Embryonic facial prominence (tissue), 1 donor: ENCODE measurements at regions not wholly inside any gene's neighbourhood (a gene's known extent, or its start where the extent isn't known, plus 50 kb on each side); places are given as distances from the start of the nearest gene placed in this dataset.

Experiments
- DNase-seq: peaks from one replicate; pipeline ENCODE4 v3.0.0-alpha.2; 2016; ENCODE audit errors: extremely low spot score

DNA sequence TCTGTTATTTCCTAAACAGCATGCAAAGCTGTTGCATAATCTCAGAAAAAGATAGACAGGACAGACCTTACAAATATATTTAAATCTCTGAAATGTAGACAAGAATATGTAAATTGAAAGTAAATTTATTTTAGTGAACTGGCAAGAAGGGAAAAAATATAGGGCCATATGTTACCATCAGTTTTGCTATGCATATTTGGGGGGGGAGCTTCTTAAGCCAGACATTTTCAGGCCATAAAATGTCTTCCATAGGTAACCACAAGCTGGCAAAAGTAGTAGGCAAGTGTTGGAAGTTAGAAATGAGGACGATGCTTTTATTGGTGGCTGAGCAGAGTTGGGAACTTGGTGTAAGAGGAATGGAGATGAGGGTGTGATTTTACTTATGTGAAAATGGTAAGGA lies 272.0 kb upstream of the CXXC4 start:
- DNase-seq = no peak

DNA sequence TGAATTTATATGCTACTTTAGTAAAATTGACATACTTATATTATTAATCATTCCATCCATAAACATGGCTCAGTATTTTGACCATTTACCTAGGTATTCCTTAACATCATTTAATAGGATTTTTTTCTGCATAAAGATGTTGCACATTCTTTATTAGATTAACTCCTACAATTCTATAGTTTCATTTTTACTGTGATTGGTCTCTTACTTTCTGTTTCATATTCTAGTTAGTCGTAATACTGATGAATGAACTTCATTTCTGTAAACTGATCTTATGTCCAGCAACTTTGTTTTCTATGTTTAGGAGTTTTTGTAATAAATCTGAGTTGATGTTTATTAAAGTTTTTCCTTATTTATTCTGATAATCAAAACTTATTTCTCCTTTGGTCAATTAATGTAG lies 278.2 kb upstream of the CXXC4 start:
- DNase-seq = no peak

DNA sequence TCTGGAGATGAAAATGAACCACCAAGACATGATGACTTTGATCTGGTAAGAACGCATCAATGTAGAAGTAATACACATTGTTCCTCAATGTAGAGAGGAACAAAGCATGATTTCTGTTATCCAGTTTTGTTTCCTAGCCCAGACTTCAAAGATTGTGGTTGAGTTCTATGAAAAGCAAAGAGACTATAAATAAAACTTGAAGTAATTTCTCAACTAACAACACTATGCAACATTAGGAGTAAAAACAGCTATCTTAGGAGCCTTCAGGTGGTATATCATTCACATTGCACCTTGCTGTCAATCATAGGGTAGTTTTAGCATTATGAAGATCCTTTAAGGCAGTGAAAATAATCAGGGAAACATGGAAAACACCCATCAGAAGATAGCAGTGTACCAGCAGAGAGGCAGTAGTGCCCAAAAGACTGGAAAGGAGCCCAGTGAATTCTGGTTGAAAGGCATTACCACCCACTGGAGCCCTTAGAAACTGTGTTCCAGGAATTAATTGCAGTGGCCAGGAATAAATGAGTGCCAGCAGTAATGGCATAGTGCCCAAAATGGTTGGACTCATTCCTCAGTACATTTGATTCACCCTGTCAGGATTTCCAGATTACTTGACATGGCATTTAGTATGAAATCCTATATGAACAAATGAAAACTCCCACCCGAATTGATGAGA lies 300.7 kb upstream of the CXXC4 start:
- no peak for DNase-seq

DNA sequence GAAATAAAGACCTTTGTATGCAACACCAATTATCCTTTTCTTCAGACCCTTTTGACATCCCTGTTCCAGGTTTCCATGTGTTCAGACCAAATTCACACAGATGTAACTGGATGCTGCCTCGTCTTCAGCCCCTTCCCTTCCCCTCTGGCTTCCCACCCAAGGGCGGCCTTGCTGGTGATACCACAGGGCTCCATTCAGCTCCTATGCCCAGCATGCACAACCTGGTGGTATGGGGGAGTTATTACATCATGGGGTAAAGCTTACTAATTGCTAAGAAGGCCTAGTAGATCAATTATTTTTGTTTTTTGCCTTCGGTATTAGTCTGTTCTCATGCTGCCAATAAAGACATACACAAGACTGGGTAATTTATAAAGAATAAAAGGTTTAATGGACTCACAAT lies 317.0 kb upstream of the CXXC4 start:
- DNase-seq = no peak

DNA sequence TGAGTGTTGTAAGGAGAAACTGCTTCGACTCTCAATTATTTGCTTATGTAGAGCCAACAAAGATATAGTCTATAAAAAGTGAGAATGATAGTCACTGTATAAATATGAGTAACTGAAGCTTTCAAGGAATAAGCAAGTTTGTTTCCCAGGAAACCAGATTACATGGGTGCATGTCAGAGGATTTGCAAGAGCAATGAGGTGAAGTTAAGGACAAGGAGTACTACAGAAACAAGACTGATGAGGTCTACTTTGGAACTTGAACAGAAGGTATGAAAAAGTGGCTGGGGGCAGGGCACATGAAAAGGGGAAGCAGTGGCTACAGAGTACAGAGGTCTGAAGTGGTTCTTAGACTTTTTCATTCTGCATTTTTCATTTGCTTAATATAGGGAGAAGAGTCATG lies 321.0 kb upstream of the CXXC4 start:
- no peak for DNase-seq

DNA sequence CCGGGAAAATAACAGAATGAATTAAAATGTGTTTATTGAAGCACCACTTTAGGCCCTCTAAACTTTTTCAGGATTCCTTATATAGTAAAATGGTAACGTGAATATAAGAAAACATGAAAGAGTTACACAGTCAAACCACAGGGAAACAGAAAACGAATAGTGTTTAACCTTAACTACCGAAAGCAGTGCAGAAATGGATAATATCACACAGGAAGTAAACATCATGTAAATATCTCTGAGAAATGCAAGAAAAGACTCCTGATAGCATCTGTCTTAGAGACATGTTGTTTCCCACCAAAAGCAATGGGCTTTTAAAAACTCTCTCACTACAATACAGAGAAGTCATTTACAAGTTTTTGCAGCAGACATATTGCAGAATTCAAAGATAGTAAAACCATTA lies 323.9 kb upstream of the CXXC4 start:
- DNase-seq = no peak

DNA sequence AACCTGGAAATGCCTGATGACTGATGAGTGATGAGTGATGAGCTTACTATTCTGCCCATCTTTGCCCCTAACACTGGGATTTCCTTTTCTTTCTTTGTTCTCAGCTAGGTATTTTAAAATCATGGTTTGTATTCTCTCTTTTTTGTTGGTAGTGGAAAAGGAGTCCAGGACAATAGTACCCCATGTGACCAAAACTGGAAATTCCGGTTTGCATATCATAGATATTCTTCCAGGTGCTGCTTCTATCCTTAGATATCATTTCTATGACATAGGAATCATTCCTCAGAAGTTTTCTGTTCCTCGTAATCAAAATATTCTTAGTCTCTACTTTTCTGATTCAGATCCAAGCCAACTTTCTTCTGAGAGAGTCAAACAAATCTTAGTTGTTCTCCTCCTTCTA lies 320.5 kb upstream of the TET2 start:
- no peak for DNase-seq

DNA sequence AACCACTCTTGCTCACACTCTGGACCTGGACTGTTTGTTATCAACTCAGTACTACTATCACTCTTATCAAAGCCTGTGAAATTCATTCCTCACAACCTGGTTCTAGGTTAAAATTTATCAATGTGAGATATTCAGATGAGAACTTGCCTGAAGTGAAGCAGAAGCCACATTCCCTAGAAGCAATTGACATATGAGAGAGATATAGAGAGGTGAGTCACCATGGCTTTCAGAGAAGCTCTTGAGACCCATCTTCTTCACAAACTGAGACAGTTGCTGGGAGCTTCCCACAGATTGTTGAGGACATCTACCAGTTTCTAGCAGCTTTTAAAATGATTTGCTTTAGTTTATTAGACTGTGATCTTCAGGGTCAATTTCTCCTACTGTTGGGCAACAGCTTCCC lies 316.9 kb upstream of the TET2 start:
- no peak for DNase-seq

DNA sequence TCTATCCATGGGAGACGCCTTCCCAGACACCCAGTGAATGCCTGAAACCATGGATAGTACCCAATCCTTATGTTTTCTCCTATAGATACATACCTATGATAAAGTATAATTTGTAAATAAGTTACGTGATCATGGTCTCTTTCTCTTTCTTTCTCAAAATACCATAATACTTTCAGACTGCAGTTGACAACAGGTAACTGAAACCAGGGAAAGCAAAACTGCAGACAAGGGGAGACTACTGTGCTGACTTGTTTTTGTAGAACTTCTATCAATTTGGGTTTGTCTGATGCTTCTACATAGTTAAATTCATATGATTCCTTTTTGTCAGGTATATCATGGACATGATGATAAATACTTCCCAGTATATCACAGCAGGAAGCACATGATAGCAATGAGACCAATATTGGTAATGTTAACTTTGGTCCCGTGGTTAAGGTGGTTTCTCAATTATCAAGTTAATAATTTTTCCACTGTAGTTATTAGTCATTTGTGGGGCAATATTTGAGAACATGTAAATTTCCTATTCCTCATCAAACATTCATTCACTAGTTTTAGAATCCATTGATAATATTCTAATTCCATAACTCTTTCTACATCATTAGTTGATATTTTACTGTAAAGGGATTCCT lies 298.0 kb upstream of the TET2 start:
- no peak for DNase-seq

DNA sequence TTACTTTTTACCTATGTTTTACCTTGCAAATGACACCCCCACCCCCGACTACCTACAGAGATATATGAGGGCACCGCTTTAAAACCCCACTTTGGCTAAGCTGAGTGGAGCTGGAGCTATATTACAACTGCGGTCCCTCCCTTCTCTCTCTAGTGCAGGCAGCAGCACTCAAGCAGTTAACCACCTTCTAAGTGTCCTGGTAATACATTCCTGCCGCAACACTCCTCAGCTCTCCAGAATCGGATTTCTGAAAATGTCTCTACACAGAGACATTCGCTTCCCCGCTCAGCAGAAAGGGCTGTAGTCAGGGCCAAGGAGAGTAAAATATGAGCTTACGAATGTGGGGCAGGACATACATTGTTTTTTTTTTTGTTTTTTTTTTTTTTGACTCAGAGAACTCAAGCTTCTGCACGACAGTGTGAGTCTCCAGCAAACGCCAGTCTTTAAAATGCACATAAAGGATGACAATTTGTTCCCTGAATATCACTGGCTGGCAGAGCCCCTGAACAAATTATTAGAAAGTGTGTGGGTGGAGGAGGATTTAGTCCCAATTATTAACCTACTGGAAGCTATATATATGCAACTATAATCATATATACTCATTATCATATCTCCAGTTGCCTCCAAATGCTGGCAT lies 287.0 kb upstream of the TET2 start:
- no peak for DNase-seq

DNA sequence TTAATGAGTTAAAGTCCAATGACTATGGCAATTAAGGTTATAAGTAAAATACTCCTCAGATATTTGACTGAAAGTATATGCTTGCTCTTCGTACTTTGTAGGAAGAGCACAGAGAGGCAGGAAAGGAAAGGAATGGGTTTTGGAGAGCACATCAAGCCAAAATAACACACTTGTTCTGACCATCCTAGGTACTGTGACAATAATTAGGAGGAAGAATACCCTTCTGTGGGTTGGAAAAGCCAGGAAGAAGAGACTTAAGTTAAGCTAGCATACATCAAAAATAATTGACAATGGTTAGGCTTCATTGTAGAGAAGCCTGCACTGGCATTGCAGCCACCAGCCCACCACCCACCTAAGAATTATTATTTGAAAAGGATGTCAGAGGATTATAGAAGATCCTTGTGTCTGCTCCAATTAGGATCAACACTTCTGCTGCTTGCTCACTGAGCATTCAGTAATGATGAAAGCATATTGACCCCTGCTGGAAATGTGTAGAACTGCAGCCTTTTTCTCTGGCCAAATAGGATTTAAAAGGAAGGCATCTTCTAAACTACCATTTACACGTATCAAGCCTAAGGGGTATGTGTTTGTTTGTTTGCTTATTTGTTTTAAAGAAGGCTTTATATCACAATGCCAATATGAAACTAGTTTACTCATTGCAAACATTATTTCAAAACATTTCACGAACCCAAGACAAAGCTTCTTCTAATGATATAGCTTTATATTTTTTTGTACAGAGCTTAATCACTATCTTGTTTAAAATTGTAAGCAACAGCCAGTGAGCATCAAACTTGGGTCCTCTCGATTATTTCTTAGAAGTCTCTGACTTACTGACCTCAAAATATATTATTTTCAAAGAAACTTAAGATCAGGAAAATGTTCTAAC lies 286.2 kb upstream of the TET2 start:
- peak; percentile 47 for DNase-seq

DNA sequence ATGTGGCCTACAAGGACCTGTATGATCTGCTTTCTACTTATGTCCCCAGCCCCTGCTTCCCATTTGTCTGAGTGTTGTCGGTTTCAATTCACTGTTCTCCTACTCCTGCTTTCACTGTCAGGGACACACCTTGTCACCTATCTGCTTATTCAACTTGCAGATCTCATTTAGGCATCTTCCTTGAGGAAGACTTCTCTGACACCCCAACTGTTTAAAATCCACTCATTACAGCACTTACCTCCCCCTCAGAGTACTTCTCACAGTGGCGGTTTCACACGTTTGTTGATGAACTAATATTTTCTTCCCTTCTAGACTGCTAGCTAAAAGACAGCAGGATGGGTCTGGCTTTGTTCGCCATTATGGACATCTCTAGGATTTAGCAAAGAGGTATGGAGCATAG lies 279.9 kb upstream of the TET2 start:
- DNase-seq = no peak

DNA sequence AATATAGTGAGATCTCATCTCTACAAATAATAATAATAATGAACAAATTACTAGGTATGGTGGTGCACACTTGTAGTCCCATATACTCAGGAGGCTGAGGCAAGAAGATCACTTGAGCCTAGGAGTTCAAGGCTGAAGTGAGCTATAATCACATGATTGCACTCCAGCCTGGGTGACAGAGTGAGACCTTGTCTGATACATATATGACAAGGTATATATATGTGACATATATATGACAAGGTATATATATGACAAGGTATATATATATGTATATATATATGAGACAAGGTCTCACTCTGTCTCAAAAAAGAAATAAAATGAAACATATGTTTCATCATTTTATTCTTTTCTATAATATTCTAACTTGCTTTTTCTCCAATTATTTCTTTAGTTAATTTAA lies 278.1 kb upstream of the TET2 start:
- DNase-seq = no peak

DNA sequence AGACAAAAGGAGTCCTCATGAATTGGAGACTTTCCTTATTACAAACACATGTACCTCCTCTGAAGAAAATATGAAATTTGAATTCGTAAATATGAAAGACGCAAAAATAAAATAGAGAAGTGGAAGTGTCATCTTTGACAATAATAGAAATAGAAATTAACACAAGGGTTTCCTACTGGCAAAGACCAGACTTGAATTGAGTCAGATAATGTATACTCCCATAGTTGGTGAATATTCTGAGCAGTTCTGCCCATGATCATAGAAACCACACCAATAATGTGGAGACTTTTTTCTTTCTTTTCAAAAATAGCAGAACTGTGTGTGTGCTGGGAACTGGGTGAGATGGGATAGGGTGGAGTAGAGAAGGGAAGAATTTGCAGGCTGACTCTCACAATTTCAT lies 277.7 kb upstream of the TET2 start:
- no peak for DNase-seq

DNA sequence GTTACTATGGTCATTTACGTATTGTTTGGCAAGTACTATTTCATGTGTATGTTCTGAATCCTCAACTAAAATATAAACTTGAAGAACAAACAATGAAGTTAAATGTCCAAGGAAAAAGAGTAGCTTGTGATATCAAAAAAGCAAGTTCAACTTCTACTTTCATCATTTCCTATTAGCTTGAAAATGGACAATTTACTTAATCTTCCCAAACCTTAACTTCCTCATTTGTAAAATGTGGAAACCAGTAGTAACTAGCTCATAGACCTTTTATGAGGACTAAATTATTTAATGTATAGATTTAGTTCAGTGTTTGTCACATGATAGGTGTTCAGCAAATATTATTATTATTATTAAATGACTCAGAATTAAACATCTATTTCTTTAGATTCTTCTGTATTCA lies 276.8 kb upstream of the TET2 start:
- no peak for DNase-seq

DNA sequence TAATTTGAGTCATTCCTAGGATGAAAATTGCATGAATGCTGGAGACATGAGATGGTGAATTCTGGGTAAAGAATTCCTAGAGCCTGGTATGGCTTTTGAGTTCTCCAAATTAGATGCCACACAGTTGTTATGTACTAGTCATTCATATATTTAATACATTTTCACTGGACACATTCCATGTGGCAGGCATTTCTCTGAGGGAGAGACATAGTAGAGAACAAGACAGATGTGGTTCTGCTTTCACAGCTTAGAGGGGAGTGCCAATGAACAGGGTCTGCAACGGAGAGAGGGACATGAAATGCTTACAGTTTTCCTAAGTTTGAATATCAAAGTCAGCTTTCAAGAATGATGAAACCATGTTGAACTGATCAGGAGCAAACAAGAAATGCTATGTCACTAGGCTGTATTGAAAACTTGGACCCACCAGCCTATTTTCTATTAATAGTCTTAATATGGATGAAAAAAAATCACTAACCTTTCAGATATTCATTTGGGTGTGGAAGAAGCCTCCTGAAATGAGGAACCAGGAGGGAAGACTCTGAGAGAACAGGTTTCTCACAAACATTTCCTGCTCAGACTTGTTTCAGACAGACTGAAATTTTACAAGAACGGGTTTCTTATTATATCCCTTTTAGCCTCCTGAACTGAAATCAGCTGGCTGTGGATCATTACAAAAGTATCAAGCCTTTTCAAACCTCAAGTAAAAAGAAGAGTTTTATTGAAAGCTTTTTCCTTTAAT lies 276.0 kb upstream of the TET2 start:
- no peak for DNase-seq

DNA sequence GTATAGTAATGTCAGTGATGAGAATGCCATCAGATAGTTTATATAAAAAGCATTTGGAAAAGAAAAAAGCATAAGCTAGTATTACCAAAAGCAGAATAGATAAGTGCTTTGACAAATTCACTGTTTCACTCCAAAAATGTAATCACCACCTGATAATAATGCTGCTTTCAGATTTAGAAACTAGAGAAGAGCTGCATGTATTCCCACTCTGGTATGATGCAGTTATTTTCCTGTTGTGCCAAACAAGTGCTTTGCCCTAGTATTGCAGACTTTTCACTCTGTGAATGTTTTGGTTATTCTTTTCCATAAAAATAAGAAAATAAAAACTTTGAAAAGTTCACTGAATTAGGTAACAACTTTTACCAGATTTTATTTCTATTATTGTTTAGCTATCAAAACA lies 267.7 kb upstream of the TET2 start:
- no peak for DNase-seq

DNA sequence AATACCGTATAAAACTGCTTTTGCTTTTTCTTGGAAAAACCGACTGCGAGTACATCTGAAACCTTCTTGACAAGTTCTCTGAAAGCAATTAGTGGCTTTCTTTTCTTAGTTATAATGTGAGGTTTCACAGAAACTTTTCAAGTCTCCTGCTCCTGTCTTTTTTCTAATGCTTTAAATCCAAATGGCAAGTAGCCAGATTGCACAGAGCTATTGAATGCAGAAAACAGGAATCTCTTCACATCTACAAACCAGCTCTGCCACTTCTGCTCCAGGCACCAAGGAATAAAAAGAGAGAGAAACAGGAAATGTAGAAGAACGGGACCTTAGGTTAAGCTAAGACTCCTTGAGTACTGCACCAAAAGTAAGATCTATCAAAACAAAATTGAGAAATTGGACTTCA lies 267.3 kb upstream of the TET2 start:
- peak; percentile 21 for DNase-seq

DNA sequence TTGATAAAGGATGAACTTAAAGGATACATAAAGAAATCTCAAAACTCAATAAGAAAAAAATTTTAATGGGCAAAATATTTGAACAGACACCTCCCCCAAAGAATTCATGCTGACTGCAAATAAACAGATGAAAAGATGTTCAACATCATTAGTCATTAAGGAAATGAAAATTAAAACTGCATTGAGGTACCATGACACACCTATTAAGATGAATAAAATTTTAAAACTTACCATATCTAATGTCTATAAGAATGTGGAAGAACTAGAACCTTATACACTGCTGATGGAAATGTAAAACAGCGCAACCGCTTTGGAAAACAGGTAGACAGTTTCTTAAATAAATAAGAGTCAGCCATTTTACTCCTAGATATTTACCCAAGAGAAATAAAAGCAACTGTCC lies 266.8 kb upstream of the TET2 start:
- DNase-seq = no peak

DNA sequence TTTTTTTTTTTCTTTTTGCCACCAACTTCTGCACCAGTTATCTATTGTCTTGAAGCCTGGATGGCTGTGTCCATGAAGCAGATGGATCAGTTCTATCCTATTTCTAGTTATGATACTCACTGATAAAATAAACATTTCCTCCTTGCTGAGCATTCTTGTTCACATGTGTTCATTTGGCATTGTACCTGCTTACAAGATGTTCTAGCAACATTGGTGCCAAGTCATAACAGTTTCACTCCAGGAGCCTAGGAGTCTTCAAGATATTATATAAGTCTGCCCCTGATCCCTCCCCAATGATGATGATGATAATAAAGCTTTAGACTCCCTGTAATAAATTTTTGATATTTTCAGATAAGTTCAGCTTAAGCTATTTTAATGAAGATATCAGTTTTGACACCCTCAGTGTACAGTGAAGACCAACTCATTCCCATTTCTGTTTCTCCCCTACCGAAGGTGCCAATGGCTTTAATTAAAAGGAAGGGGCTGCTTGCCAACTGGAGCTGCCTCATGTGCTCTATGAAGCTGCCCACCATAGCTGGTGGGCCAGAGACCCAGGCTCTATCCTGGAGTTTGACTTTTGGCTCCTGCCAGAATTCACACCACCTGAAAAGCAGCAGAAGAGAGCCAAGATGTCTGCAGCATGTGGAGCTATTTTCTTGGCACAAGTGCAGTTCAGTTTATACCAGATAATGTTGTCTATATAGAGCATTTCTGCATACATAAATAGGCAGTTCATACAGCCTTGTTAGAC lies 265.4 kb upstream of the TET2 start:
- DNase-seq = no peak
